ENCODE measurements at regions not wholly inside any gene's neighbourhood (a gene's known extent, or its start where the extent isn't known, plus 50 kb on each side); places are given as distances from the start of the nearest gene placed in this dataset.

GRCh38 chr3:25119682-25120081, 308.4 kb upstream of the RARB start:
- DNase-seq = no peak

- DNase-seq = no peak
Measured at GRCh38 chr3:25120665-25121064, 307.4 kb upstream of the RARB start.

- no peak for DNase-seq
Measured at GRCh38 chr3:25125201-25125600, 302.9 kb upstream of the RARB start.

GRCh38 chr3:25128735-25129134, 299.3 kb upstream of the RARB start:
- no peak for DNase-seq

- no peak for DNase-seq
Measured at GRCh38 chr3:25130724-25131520, 297.1 kb upstream of the RARB start.

- no peak for DNase-seq
Measured at GRCh38 chr3:25133588-25133987, 294.5 kb upstream of the RARB start.

- no peak for DNase-seq
Measured at GRCh38 chr3:25137606-25138005, 290.5 kb upstream of the RARB start.

- no peak for DNase-seq
Measured at GRCh38 chr3:25139267-25139666, 288.8 kb upstream of the RARB start.

GRCh38 chr3:25142609-25143355, 285.3 kb upstream of the RARB start:
- no peak for DNase-seq

- no peak for DNase-seq
Measured at GRCh38 chr3:25143356-25144025, 284.6 kb upstream of the RARB start.

GRCh38 chr3:25144430-25144829, 283.6 kb upstream of the RARB start:
- DNase-seq = no peak

GRCh38 chr3:25145176-25145575, 282.9 kb upstream of the RARB start:
- DNase-seq = no peak

- no peak for DNase-seq
Measured at GRCh38 chr3:25150199-25150598, 277.9 kb upstream of the RARB start.

- no peak for DNase-seq
Measured at GRCh38 chr3:25151281-25151902, 276.7 kb upstream of the RARB start.

- DNase-seq = no peak
Measured at GRCh38 chr3:25151903-25152295, 276.2 kb upstream of the RARB start.

- no peak for DNase-seq
Measured at GRCh38 chr3:25153136-25153535, 274.9 kb upstream of the RARB start.

- DNase-seq = no peak
Measured at GRCh38 chr3:25153561-25153960, 274.5 kb upstream of the RARB start.

GRCh38 chr3:25155652-25156471, 272.2 kb upstream of the RARB start:
- no peak for DNase-seq

- DNase-seq = no peak
Measured at GRCh38 chr3:25156626-25157025, 271.4 kb upstream of the RARB start.

- no peak for DNase-seq
Measured at GRCh38 chr3:25165306-25165705, 262.8 kb upstream of the RARB start.

GRCh38 chr3:25166016-25166415, 262.0 kb upstream of the RARB start:
- no peak for DNase-seq

GRCh38 chr3:25169151-25169550, 258.9 kb upstream of the RARB start:
- DNase-seq = no peak

GRCh38 chr3:25170021-25170420, 258.0 kb upstream of the RARB start:
- no peak for DNase-seq
